HepG2 (cell line): ENCODE measurements at regions not wholly inside any gene's neighbourhood (a gene's known extent, or its start where the extent isn't known, plus 50 kb on each side); places are given as distances from the start of the nearest gene placed in this dataset.

ENCODE experiments used
- ATF7-NPFF ChIP-seq: sonication (generic); formaldehyde crosslinking; IDR thresholded peaks from 2 replicates; pipeline ENCODE4 v1.8.1; 2023; ENCODE audit warnings: mild to moderate bottlenecking, low read depth, missing genetic modification reagents, moderate library complexity
- CBX1 ChIP-seq: IDR thresholded peaks from one replicate; pipeline ENCODE4 v1.6.1; 2016; ENCODE audit warnings: antibody characterized with exemption, low read depth
- GATAD1 ChIP-seq: IDR thresholded peaks from 2 replicates; pipeline ENCODE4 v1.6.1; 2016; ENCODE audit warnings: missing genetic modification reagents, missing compliant biosample characterization
- KIAA2018 ChIP-seq: sonication (generic); formaldehyde crosslinking; IDR thresholded peaks from 2 replicates; pipeline ENCODE4 v1.5.0; 2020; ENCODE audit warnings: mild to moderate bottlenecking, missing genetic modification reagents, borderline replicate concordance
- REST ChIP-seq, 2 experiments: IDR thresholded peaks; 2 replicates each; pipeline ENCODE4 v1.6.1; 2011 to 2012; ENCODE audit warnings: low read length in 2 of 2, borderline replicate concordance in 1 of 2, low read depth in 1 of 2, mild to moderate bottlenecking in 1 of 2, moderate library complexity in 1 of 2
- ZNF354B ChIP-seq: sonication (generic); formaldehyde crosslinking; IDR thresholded peaks from 2 replicates; pipeline ENCODE4 v1.8.0; 2022; ENCODE audit warnings: mild to moderate bottlenecking, missing genetic modification reagents
- TF ChIP-seq, protein P1 (sequence below): sonication (generic); formaldehyde crosslinking; conservative IDR thresholded peaks from 2 replicates; pipeline ENCODE4 v1.8.0; 2022; ENCODE audit warnings: mild to moderate bottlenecking, moderate library complexity, missing genetic modification reagents

DNA sequence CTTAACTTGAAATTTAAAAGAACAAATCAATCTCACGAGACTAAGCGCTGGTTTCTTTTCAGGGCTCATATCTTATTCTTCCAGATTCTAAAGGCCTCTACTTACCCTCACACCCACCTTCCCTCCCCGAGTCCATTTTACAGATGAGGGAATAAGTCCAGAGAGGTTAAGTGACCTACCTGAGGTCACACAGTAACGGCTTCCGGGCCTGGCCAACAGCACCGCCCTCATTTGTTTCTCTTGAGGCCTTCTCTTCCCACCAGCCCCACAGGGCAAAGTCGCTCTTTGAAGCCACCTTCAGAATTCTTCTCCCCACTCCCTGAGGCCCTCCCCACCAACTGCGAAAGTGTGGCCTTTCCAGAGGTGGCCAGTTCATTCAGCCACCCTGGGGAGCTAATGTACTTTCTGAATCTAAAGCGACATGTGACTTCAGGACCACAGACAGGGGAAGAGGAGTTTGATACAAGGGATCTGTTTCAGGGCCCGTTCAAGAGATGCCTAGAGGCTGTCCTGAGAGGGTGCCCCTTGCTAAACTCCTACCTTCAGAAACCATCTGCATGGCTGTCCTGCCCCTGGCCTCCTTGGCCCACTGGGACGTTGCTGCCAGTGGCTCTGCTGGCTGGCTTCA is 275.3 kb downstream of the HAUS1 start (continued):
- TF ChIP-seq KIAA2018 (CRISPR knock-in tag) = no peak
- TF ChIP-seq ZNF354B (CRISPR knock-in tag) = no peak
- no peak for TF ChIP-seq GATAD1 (CRISPR knock-in tag)
- TF ChIP-seq, protein P1, sequence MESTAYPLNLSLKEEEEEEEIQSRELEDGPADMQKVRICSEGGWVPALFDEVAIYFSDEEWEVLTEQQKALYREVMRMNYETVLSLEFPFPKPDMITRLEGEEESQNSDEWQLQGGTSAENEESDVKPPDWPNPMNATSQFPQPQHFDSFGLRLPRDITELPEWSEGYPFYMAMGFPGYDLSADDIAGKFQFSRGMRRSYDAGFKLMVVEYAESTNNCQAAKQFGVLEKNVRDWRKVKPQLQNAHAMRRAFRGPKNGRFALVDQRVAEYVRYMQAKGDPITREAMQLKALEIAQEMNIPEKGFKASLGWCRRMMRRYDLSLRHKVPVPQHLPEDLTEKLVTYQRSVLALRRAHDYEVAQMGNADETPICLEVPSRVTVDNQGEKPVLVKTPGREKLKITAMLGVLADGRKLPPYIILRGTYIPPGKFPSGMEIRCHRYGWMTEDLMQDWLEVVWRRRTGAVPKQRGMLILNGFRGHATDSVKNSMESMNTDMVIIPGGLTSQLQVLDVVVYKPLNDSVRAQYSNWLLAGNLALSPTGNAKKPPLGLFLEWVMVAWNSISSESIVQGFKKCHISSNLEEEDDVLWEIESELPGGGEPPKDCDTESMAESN (CRISPR knock-in tag) = no peak
- TF ChIP-seq ATF7-NPFF = no peak
- TF ChIP-seq CBX1 = no peak
- TF ChIP-seq REST (IDR thresholded peaks at IDR 0.05; ENCODE audit: borderline replicate concordance in 1 of 2, low read depth in 1 of 2, low read length in 2 of 2) = 0 out of 4 replicates have a peak, but pooled peaks of 1 of the 2 experiments have one; percentile 18
- TF ChIP-seq, all 625 proteins: peak for 2
